ENCODE measurements at regions not wholly inside any gene's neighbourhood (a gene's known extent, or its start where the extent isn't known, plus 50 kb on each side); places are given as distances from the start of the nearest gene placed in this dataset.
"Not testable (repeated sequence)": the region's sequence is repeated elsewhere in the genome, so short reads cannot be mapped to it uniquely, and the experiment has no call there.

DNA sequence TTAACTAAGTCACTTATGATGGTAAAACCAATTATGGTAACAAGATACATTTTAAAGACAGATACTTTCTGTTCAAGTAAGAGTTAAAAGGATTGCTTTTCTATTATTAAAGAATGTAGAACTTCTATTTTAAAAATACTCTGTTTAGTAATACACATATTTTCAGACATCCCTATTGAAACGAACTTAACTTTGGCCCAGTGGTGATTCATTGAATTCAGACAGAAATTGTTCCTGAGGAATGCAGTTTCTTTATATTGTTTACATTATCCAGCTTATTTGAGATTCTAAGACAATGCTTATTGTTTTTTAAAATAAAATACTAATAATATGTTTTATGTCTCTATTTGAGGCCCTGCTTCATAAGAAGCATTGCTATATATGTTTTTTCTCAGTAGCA lies 816.4 kb downstream of the SEMA5A start (continued):
- TF ChIP-seq, protein P1, sequence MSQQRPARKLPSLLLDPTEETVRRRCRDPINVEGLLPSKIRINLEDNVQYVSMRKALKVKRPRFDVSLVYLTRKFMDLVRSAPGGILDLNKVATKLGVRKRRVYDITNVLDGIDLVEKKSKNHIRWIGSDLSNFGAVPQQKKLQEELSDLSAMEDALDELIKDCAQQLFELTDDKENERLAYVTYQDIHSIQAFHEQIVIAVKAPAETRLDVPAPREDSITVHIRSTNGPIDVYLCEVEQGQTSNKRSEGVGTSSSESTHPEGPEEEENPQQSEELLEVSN (IDR thresholded peaks at IDR 0.05; ENCODE audit: borderline replicate concordance, low read depth), result no peak

DNA sequence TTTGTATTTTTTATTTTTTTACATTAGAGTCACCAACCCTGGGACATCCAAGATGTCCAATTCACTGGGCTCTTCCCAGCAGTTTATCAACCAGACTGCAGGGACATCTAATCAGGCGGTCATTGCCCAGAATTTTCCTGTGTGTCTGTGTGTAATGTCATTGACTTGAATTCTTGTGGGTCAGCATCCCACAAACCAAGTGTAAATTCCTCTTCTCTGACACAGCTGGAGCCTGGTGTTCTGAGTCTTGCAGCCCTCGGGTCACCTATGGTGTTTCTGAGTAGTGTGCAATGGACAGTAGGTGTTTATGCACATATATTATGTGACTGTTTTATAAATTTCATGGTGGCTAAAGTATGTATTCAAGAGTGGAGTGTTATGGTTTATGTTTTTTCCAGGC lies 815.7 kb downstream of the SEMA5A start:
- CTCF ChIA-PET, result no interaction called here
- no peaks in the 10 kb centered on the region for H3K4me1 ChIP-seq
- DNase-seq (ENCODE audit: low read depth in 1 of 2, low spot score in 1 of 2) (no peak), FAIRE-seq (no peak), ATAC-seq (no peak)
- no peak overlapping the region for H3K27ac ChIP-seq
- 3% methylated on average over 2 of the region's 2 CpGs for WGBS (ENCODE audit: missing lambda C conversion rate)
- TF ChIP-seq ZSCAN20 (CRISPR knock-in tag; IDR thresholded peaks at IDR 0.05) (no peak), HOXB5 (CRISPR knock-in tag; IDR thresholded peaks at IDR 0.05) (no peak), RARB (CRISPR knock-in tag; IDR thresholded peaks at IDR 0.05) (no peak), KDM5A (IDR thresholded peaks at IDR 0.05) (no peak), EP300 (IDR thresholded peaks at IDR 0.05) (no peak), ZFP36 (IDR thresholded peaks at IDR 0.05; ENCODE audit: borderline replicate concordance, partially characterized antibody) (no peak)
- TF ChIP-seq, protein P2, sequence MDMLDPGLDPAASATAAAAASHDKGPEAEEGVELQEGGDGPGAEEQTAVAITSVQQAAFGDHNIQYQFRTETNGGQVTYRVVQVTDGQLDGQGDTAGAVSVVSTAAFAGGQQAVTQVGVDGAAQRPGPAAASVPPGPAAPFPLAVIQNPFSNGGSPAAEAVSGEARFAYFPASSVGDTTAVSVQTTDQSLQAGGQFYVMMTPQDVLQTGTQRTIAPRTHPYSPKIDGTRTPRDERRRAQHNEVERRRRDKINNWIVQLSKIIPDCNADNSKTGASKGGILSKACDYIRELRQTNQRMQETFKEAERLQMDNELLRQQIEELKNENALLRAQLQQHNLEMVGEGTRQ (IDR thresholded peaks at IDR 0.05), result no peak
- TF ChIP-seq, protein P1 (IDR thresholded peaks at IDR 0.05; ENCODE audit: borderline replicate concordance, low read depth), result no peak
- TF ChIP-seq, protein P3, sequence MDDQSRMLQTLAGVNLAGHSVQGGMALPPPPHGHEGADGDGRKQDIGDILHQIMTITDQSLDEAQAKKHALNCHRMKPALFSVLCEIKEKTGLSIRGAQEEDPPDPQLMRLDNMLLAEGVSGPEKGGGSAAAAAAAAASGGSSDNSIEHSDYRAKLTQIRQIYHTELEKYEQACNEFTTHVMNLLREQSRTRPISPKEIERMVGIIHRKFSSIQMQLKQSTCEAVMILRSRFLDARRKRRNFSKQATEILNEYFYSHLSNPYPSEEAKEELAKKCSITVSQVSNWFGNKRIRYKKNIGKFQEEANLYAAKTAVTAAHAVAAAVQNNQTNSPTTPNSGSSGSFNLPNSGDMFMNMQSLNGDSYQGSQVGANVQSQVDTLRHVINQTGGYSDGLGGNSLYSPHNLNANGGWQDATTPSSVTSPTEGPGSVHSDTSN (IDR thresholded peaks at IDR 0.05), result no peak
- TF ChIP-seq, protein P4, sequence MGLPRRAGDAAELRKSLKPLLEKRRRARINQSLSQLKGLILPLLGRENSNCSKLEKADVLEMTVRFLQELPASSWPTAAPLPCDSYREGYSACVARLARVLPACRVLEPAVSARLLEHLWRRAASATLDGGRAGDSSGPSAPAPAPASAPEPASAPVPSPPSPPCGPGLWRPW (IDR thresholded peaks at IDR 0.05), result no peak
- TF ChIP-seq, protein P5, sequence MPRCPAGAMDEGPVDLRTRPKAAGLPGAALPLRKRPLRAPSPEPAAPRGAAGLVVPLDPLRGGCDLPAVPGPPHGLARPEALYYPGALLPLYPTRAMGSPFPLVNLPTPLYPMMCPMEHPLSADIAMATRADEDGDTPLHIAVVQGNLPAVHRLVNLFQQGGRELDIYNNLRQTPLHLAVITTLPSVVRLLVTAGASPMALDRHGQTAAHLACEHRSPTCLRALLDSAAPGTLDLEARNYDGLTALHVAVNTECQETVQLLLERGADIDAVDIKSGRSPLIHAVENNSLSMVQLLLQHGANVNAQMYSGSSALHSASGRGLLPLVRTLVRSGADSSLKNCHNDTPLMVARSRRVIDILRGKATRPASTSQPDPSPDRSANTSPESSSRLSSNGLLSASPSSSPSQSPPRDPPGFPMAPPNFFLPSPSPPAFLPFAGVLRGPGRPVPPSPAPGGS (IDR thresholded peaks at IDR 0.05), result no peak
- no peaks in the 10 kb centered on the region for H3K9me3 ChIP-seq
- H3K4me2 ChIP-seq, result no peak overlapping the region
- H3K4me3 ChIP-seq, result no peak overlapping the region
- POLR2A ChIA-PET, result no interaction called here

DNA sequence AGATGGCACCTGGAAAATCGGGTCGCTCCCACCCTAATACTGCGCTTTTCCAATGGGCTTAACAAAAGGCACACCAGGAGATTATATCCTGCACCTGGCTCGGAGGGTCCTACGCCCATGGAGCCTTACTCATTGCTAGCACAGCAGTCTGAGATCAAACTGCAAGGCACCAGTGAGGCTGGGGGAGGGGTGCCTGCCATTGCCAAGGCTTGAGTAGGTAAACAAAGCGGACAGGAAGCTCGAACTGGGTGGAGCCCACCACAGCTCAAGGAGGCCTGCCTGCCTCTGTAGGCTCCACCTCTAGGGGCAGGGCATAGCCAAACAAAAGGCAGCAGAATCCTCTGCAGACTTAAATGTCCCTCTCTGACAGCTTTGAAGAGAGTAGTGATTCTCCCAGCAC lies 814.8 kb downstream of the SEMA5A start:
- FAIRE-seq; H3K27ac ChIP-seq; ATAC-seq; H3K4me2 ChIP-seq; CTCF ChIA-PET; POLR2A ChIA-PET; H3K9me3 ChIP-seq; H3K4me1 ChIP-seq; H3K4me3 ChIP-seq; DNase-seq (ENCODE audit: low read depth in 1 of 2, low spot score in 1 of 2): not testable (repeated sequence)
- 23% methylated on average over 4 of the region's 7 CpGs for WGBS (ENCODE audit: missing lambda C conversion rate)

DNA sequence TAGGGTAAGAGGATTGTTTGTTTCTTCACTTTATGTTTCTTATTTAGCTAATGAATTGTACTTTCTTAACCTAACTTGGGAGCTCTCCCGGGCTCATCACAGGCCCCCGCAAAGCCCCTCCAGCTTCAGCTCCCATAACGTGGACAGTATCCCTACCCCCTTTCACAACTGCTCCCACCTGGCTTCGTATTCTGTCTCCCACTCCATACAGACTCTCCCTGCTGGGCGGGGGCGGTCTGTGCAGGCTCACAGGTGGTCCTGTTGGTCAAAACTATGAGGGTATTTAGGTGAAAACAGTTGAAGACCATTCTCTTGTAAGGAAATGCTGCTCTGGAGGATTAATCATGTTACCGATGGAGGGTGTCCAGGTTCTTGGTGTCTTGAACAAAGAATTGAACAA lies 805.3 kb downstream of the SEMA5A start:
- no peak for DNase-seq (ENCODE audit: low read depth in 1 of 2, low spot score in 1 of 2)
- FAIRE-seq, result no peak
- TF ChIP-seq RNF2 (IDR thresholded peaks at IDR 0.05; ENCODE audit: borderline replicate concordance, low read depth) (no peak), MAFK (IDR thresholded peaks at IDR 0.05; ENCODE audit: partially characterized antibody) (no peak), RFX5 (IDR thresholded peaks at IDR 0.05) (no peak), NFE2L2 (conservative IDR thresholded peaks at IDR 0.05; ENCODE audit: low read length) (no peak), CBX2 (IDR thresholded peaks at IDR 0.05; ENCODE audit: borderline replicate concordance, low read depth) (no peak), JUN (IDR thresholded peaks at IDR 0.05) (no peak), BHLHE40 (IDR thresholded peaks at IDR 0.05; ENCODE audit: low read depth, low read length) (no peak)
- TF ChIP-seq, protein P3 (IDR thresholded peaks at IDR 0.05), result no peak
- TF ChIP-seq, protein P6, sequence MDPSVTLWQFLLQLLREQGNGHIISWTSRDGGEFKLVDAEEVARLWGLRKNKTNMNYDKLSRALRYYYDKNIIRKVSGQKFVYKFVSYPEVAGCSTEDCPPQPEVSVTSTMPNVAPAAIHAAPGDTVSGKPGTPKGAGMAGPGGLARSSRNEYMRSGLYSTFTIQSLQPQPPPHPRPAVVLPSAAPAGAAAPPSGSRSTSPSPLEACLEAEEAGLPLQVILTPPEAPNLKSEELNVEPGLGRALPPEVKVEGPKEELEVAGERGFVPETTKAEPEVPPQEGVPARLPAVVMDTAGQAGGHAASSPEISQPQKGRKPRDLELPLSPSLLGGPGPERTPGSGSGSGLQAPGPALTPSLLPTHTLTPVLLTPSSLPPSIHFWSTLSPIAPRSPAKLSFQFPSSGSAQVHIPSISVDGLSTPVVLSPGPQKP (IDR thresholded peaks at IDR 0.05; ENCODE audit: low read depth, low read length), result no peak
- TF ChIP-seq, protein P7, sequence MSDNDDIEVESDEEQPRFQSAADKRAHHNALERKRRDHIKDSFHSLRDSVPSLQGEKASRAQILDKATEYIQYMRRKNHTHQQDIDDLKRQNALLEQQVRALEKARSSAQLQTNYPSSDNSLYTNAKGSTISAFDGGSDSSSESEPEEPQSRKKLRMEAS (IDR thresholded peaks at IDR 0.05), result no peak
- TF ChIP-seq, protein P8, sequence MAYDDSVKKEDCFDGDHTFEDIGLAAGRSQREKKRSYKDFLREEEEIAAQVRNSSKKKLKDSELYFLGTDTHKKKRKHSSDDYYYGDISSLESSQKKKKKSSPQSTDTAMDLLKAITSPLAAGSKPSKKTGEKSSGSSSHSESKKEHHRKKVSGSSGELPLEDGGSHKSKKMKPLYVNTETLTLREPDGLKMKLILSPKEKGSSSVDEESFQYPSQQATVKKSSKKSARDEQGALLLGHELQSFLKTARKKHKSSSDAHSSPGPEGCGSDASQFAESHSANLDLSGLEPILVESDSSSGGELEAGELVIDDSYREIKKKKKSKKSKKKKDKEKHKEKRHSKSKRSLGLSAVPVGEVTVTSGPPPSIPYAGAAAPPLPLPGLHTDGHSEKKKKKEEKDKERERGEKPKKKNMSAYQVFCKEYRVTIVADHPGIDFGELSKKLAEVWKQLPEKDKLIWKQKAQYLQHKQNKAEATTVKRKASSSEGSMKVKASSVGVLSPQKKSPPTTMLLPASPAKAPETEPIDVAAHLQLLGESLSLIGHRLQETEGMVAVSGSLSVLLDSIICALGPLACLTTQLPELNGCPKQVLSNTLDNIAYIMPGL (CRISPR knock-in tag; IDR thresholded peaks at IDR 0.05; ENCODE audit: borderline replicate concordance), result no peak
- ChIA-PET CTCF (no interaction called here), POLR2A (no interaction called here)
- no peak for ATAC-seq
- Histone ChIP-seq H3K4me2 (no peak overlapping the region), H3K27ac (no peak overlapping the region), H3K4me1 (no peaks in the 10 kb centered on the region), H3K9me3 (no peaks in the 10 kb centered on the region), H3K4me3 (no peak overlapping the region)
- 18% methylated on average over 7 of the region's 7 CpGs for WGBS (ENCODE audit: missing lambda C conversion rate)
